ENCODE measurements at regions not wholly inside any gene's neighbourhood (a gene's known extent, or its start where the extent isn't known, plus 50 kb on each side); places are given as distances from the start of the nearest gene placed in this dataset.
"Not testable (repeated sequence)": the region's sequence is repeated elsewhere in the genome, so short reads cannot be mapped to it uniquely, and the experiment has no call there.

GRCh38 chr7:66521675-66522074, 107.0 kb upstream of the KCTD7 start:
- TF ChIP-seq ZFX (IDR thresholded peaks at IDR 0.05), result no peak
- TF ChIP-seq CTCF (conservative IDR thresholded peaks at IDR 0.05), result no peak
- H3K27ac ChIP-seq, result no peak overlapping the region

GRCh38 chr7:66522518-66522917, 106.2 kb upstream of the KCTD7 start:
- TF ChIP-seq CTCF (conservative IDR thresholded peaks at IDR 0.05) (no peak; the same call in 1 of the 2 replicates), ZFX (IDR thresholded peaks at IDR 0.05) (no peak)
- no peak overlapping the region for H3K27ac ChIP-seq

GRCh38 chr7:66523409-66523808, 105.3 kb upstream of the KCTD7 start:
- TF ChIP-seq ZFX (IDR thresholded peaks at IDR 0.05) (no peak), CTCF (conservative IDR thresholded peaks at IDR 0.05) (no peak)

GRCh38 chr7:66524738-66525137, 103.9 kb upstream of the KCTD7 start:
- TF ChIP-seq ZFX (IDR thresholded peaks at IDR 0.05) (no peak), CTCF (conservative IDR thresholded peaks at IDR 0.05) (no peak)
- H3K27ac ChIP-seq, result no peak overlapping the region

More at GRCh38 chr7:66523409-66523808, 105.3 kb upstream of the KCTD7 start:
- H3K27ac ChIP-seq, result no peak overlapping the region

GRCh38 chr7:66526782-66527181, 101.9 kb upstream of the KCTD7 start:
- H3K27ac ChIP-seq, result not testable (repeated sequence)

GRCh38 chr7:66528652-66529051, 100.0 kb upstream of the KCTD7 start:
- no peak overlapping the region for H3K27ac ChIP-seq
- TF ChIP-seq CTCF (conservative IDR thresholded peaks at IDR 0.05), result no peak

- TF ChIP-seq ZFX (IDR thresholded peaks at IDR 0.05) (no peak), CTCF (conservative IDR thresholded peaks at IDR 0.05) (no peak)
- H3K27ac ChIP-seq, result no peak overlapping the region
These were observed 98.6 kb upstream of the KCTD7 start for GRCh38 chr7:66529883-66530610.

Measured in C4-2B (cell line).